K562 (cell line): ENCODE measurements at regions not wholly inside any gene's neighbourhood (a gene's known extent, or its start where the extent isn't known, plus 50 kb on each side); places are given as distances from the start of the nearest gene placed in this dataset.

Source experiments
- ATAC-seq: fragments of 200-7000 bp; cut with Tn5 transposase; 3 replicates; pipeline ENCODE4 v1.9.1; 2020; ENCODE audit warnings: moderate library complexity
- BruUV-seq: library from RNA; stranded (reverse); fragments of 400-500 nt; replicated peaks from 2 replicates; lab custom pipeline; 2021; lab: Mats Ljungman, UMichigan
- CTCF ChIA-PET: fragments of 300-600 bp; formaldehyde crosslinking; extraction: SDS; loops from one replicate; lab custom pipeline; 2021; ENCODE audit warnings: low intra/inter-chr PET ratio; lab: Yijun Ruan, JAX
- POLR2A ChIA-PET: fragments of 300-600, 350-650 bp; sonication (Branson Sonifier 250); formaldehyde crosslinking; extraction: SDS; loops from one replicate; lab custom pipeline; 2021; ENCODE audit warnings: antibody characterized with exemption, inconsistent platforms; lab: Yijun Ruan, JAX
- DNase-seq, 4 experiments: peaks; one replicate each; pipeline versions ENCODE4 v3.0.0 to v3.0.0-alpha.2; 2011 to 2018; ENCODE audit warnings: low spot score in 3 of 4, mixed read lengths in 3 of 4; ENCODE audit errors: extremely low read depth in 1 of 4
- FAIRE-seq: peaks from 2 replicates; lab custom pipeline; 2011; peaks lifted over from hg19 to GRCh38; lab: Jason Lieb, UNC
- H2AFZ ChIP-seq: 2 replicates; pipeline ENCODE4 v1.6.0; 2011; ENCODE audit warnings: low read depth, low read length, control low read depth, inconsistent platforms
- H3K27ac ChIP-seq: fragments of 200-600 bp; 3 replicates; pipeline ENCODE4 v1.8.0; 2011; ENCODE audit warnings: low read depth, mild to moderate bottlenecking, control low read depth, inconsistent platforms, low read length, moderate library complexity, mixed read lengths; ENCODE audit errors: extremely low read depth
- H3K27me3 ChIP-seq, 2 experiments: fragments of 300-600 bp in 1 of 2; 2 replicates in 1 of 2; 3 replicates in 1 of 2; pipeline versions ENCODE4 v1.6.0 to v1.8.0; 2011; ENCODE audit warnings: inconsistent platforms in 2 of 2, low read length in 2 of 2, mild to moderate bottlenecking in 1 of 2, mixed read lengths in 1 of 2, moderate library complexity in 1 of 2; ENCODE audit not compliant: control insufficient read depth in 2 of 2, insufficient read depth in 2 of 2
- H3K36me3 ChIP-seq: fragments of 300-600 bp; 3 replicates; pipeline ENCODE4 v1.8.0; 2011; ENCODE audit warnings: mild to moderate bottlenecking, low read length, inconsistent platforms; ENCODE audit not compliant: control insufficient read depth, insufficient read depth
- H3K4me1 ChIP-seq, 2 experiments: fragments of 200-600 bp in 1 of 2; replicated peaks in 1 of 2; 2 replicates in 1 of 2; 3 replicates in 1 of 2; pipeline versions ENCODE4 v1.5.1 to v1.8.0; 2011; ENCODE audit warnings: inconsistent platforms in 2 of 2, low read length in 2 of 2, mild to moderate bottlenecking in 1 of 2, mixed read lengths in 1 of 2, moderate library complexity in 1 of 2; ENCODE audit not compliant: control insufficient read depth in 2 of 2, insufficient read depth in 2 of 2
- H3K4me2 ChIP-seq: 2 replicates; pipeline ENCODE4 v1.6.1; 2011; ENCODE audit warnings: low read length, control low read depth, inconsistent platforms, mixed read lengths; ENCODE audit not compliant: insufficient read depth
- H3K4me3 ChIP-seq: fragments of 200-600 bp; sonication (generic), shearing (Covaris generic); 2 replicates; pipeline ENCODE4 v1.5.1; 2016; ENCODE audit warnings: control low read depth, inconsistent platforms
- H3K79me2 ChIP-seq: fragments of 200-600 bp; 3 replicates; pipeline ENCODE4 v1.8.0; 2011; ENCODE audit warnings: low read length, inconsistent platforms; ENCODE audit not compliant: control insufficient read depth, insufficient read depth
- H3K9ac ChIP-seq, 2 experiments: 2 replicates each; pipeline versions ENCODE4 v1.6.0 to v1.6.1; 2011; ENCODE audit warnings: low read depth in 2 of 2, low read length in 2 of 2, control low read depth in 1 of 2, inconsistent platforms in 1 of 2, mild to moderate bottlenecking in 1 of 2, mixed read lengths in 1 of 2; ENCODE audit not compliant: insufficient read depth in 1 of 2
- H3K9me1 ChIP-seq: one replicate; pipeline ENCODE4 v1.6.0; 2011; ENCODE audit warnings: inconsistent platforms, mild to moderate bottlenecking, low read length, moderate library complexity; ENCODE audit not compliant: control insufficient read depth, insufficient read depth
- H3K9me3 ChIP-seq: replicated peaks from 2 replicates; pipeline ENCODE4 v1.5.1; 2011; ENCODE audit warnings: low read depth, low read length, inconsistent platforms; ENCODE audit not compliant: control insufficient read depth, insufficient read depth
- H4K20me1 ChIP-seq: replicated peaks from 2 replicates; pipeline ENCODE4 v1.6.1; 2011; ENCODE audit warnings: low read length, inconsistent platforms, mixed read lengths; ENCODE audit not compliant: control insufficient read depth, insufficient read depth
- ADNP ChIP-seq: fragments of 200-800 bp; sonication (Bioruptor generic); IDR thresholded peaks from 2 replicates; pipeline ENCODE4 v1.6.1; 2016; ENCODE audit warnings: missing genetic modification characterization, missing compliant biosample characterization
- EP300 ChIP-seq: IDR thresholded peaks from 2 replicates; pipeline ENCODE4 v1.6.1; 2012; ENCODE audit warnings: low read length, improper control_type of control experiment
- GABPB2 ChIP-seq: fragments of 250-450 bp; sonication (Bioruptor Pico); conservative IDR thresholded peaks from 2 replicates; pipeline ENCODE4 v1.5.1; 2021; ENCODE audit warnings: mild to moderate bottlenecking
- JUN ChIP-seq, 2 experiments: sonication (generic) in 1 of 2; formaldehyde crosslinking in 1 of 2; IDR thresholded peaks; 2 replicates each; pipeline versions ENCODE4 v1.6.1 to v1.8.0; 2012 to 2022; ENCODE audit warnings: borderline replicate concordance in 2 of 2, mild to moderate bottlenecking in 2 of 2, improper control_type of control experiment in 1 of 2, low read depth in 1 of 2, low read length in 1 of 2, missing genetic modification reagents in 1 of 2
- JUNB ChIP-seq: fragments of 450-650 bp; formaldehyde crosslinking; conservative IDR thresholded peaks from 2 replicates; pipeline ENCODE4 v1.4.0; 2020; ENCODE audit warnings: mild to moderate bottlenecking
- KDM2B ChIP-seq: fragments of 250-450 bp; sonication (Bioruptor Pico); IDR thresholded peaks from 2 replicates; pipeline ENCODE4 v1.8.0; 2021; ENCODE audit warnings: mild to moderate bottlenecking, moderate library complexity
- MBD2 ChIP-seq: sonication (generic); IDR thresholded peaks from 2 replicates; pipeline ENCODE4 v1.6.1; 2016; ENCODE audit warnings: low read depth, borderline replicate concordance
- PRMT5 ChIP-seq: sonication (generic); formaldehyde crosslinking; IDR thresholded peaks from 2 replicates; pipeline ENCODE4 v1.5.0; 2020; ENCODE audit warnings: missing genetic modification reagents
- THRAP3 ChIP-seq: fragments of 450-650 bp; IDR thresholded peaks from 2 replicates; pipeline ENCODE4 v1.6.1; 2016; ENCODE audit warnings: mild to moderate bottlenecking, inconsistent platforms, borderline replicate concordance
- USF1 ChIP-seq: sonication (generic); formaldehyde crosslinking; IDR thresholded peaks from 2 replicates; pipeline ENCODE4 v1.9.0; 2022; ENCODE audit warnings: mild to moderate bottlenecking, missing genetic modification reagents
- ZFP30 ChIP-seq: fragments of 250-450 bp; sonication (Bioruptor Pico); IDR thresholded peaks from 2 replicates; pipeline ENCODE4 v1.8.0; 2022; ENCODE audit warnings: moderate library complexity, mild to moderate bottlenecking, inconsistent platforms, borderline replicate concordance
- ZNF212 ChIP-seq: fragments of 450-650 bp; formaldehyde crosslinking; IDR thresholded peaks from 2 replicates; pipeline ENCODE4 v1.4.0; 2020; ENCODE audit warnings: mild to moderate bottlenecking
- ZNF431 ChIP-seq: sonication (generic); formaldehyde crosslinking; IDR thresholded peaks from 2 replicates; pipeline ENCODE4 v1.8.0; 2022; ENCODE audit warnings: mild to moderate bottlenecking, missing genetic modification reagents
- in situ Hi-C: fragments of 300-500 bp; cut with MboI; formaldehyde crosslinking; loops from 4 replicates; pipeline ENCODE4 v1.15.0; 2018; ENCODE audit warnings: inconsistent platforms, mixed read lengths
- intact Hi-C: fragments of 100-400 bp; cut with micrococcal nuclease; formaldehyde crosslinking; loops from 2 replicates; pipeline ENCODE4 v1.14.2; 2022
- TF ChIP-seq, protein P1 (sequence below): fragments of 250-450 bp; sonication (Bioruptor Pico); IDR thresholded peaks from 2 replicates; pipeline ENCODE4 v1.9.0; 2021; ENCODE audit warnings: mild to moderate bottlenecking
- TF ChIP-seq, protein P2 (sequence below): fragments of 250-450 bp; sonication (Bioruptor Pico); IDR thresholded peaks from 2 replicates; pipeline ENCODE4 v1.8.0; 2021; ENCODE audit warnings: borderline replicate concordance, mild to moderate bottlenecking, moderate library complexity; ENCODE audit not compliant: poor library complexity, severe bottlenecking
- TF ChIP-seq, protein P3 (sequence below): IDR thresholded peaks from 3 replicates; pipeline ENCODE4 v1.6.1; 2011; ENCODE audit warnings: borderline replicate concordance, mild to moderate bottlenecking; ENCODE audit not compliant: insufficient read length, insufficient read depth

DNA sequence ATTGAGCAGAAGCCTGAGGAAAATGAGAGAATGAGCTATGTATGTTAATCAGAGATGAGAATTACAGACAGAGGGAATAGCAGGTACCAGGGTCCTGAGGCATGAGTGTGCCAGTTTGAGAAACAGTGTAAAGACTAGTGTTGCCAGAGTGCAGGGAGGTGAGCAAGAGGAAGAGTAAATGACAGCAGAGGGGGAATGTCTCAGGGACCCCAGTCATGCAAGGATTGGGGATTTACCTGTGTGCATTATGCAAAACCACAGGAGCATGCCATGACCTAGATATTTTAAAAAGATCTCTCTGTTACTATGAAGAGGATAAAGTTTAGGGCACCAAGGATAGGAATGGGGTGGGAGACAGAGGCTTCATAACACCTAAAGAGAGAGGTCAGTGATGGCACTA is 72.1 kb downstream of the TTC32 start:
- no peaks in the 10 kb centered on the region for H3K79me2 ChIP-seq
- ChIA-PET CTCF (no interaction called here), POLR2A (no interaction called here)
- no peak overlapping the region for H2AFZ ChIP-seq
- no peaks in the 10 kb centered on the region for H3K4me1 ChIP-seq
- H3K9me3 ChIP-seq = no peaks in the 10 kb centered on the region
- no peaks in the 10 kb centered on the region for H3K9me1 ChIP-seq
- no peaks in the 10 kb centered on the region for H3K36me3 ChIP-seq
- H3K27me3 ChIP-seq = no peaks in the 10 kb centered on the region
- FAIRE-seq (no peak), DNase-seq (no peak), ATAC-seq (no peak)
- no peak overlapping the region for H3K9ac ChIP-seq
- TF ChIP-seq JUNB (CRISPR knock-in tag) (no peak), THRAP3 (no peak), GABPB2 (CRISPR knock-in tag) (no peak), ZNF212 (no peak), PRMT5 (CRISPR knock-in tag) (no peak), MBD2 (no peak), EP300 (no peak), ZNF431 (no peak), ADNP (tag) (no peak), JUN (IDR thresholded peaks at IDR 0.05; ENCODE audit: borderline replicate concordance, low read depth, low read length) (no peak), JUN (CRISPR knock-in tag; IDR thresholded peaks at IDR 0.05; ENCODE audit: borderline replicate concordance) (no peak), KDM2B (CRISPR knock-in tag) (no peak), USF1 (CRISPR knock-in tag) (no peak), ZFP30 (CRISPR knock-in tag) (no peak)
- TF ChIP-seq, protein P1, sequence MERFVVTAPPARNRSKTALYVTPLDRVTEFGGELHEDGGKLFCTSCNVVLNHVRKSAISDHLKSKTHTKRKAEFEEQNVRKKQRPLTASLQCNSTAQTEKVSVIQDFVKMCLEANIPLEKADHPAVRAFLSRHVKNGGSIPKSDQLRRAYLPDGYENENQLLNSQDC (CRISPR knock-in tag) = no peak
- TF ChIP-seq, protein P2, sequence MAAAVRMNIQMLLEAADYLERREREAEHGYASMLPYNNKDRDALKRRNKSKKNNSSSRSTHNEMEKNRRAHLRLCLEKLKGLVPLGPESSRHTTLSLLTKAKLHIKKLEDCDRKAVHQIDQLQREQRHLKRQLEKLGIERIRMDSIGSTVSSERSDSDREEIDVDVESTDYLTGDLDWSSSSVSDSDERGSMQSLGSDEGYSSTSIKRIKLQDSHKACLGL = no peak
- TF ChIP-seq, protein P3, sequence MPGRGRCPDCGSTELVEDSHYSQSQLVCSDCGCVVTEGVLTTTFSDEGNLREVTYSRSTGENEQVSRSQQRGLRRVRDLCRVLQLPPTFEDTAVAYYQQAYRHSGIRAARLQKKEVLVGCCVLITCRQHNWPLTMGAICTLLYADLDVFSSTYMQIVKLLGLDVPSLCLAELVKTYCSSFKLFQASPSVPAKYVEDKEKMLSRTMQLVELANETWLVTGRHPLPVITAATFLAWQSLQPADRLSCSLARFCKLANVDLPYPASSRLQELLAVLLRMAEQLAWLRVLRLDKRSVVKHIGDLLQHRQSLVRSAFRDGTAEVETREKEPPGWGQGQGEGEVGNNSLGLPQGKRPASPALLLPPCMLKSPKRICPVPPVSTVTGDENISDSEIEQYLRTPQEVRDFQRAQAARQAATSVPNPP = no peak
- in situ Hi-C loops = no loop called here
- H3K4me2 ChIP-seq = no peak overlapping the region
- no peak overlapping the region for H3K4me3 ChIP-seq
- no peaks in the 10 kb centered on the region for H4K20me1 ChIP-seq
- no TSS peak for BruUV-seq
- intact Hi-C loops = no loop called here
- no peak overlapping the region for H3K27ac ChIP-seq
